D721Med (cell line): ENCODE measurements at regions not wholly inside any gene's neighbourhood (a gene's known extent, or its start where the extent isn't known, plus 50 kb on each side); places are given as distances from the start of the nearest gene placed in this dataset.
A peak's percentile ranks its signal among the peaks of the same experiment; 100 is the strongest.

Experiments
- DNase-seq: peaks from one replicate; pipeline ENCODE4 v3.0.0; 2011; ENCODE audit warnings: low spot score; ENCODE audit not compliant: insufficient read length
- FAIRE-seq: peaks from 2 replicates; lab custom pipeline; 2011; peaks lifted over from hg19 to GRCh38; lab: Jason Lieb, UNC
- CTCF ChIP-seq: IDR thresholded peaks from 2 replicates; pipeline ENCODE4 v1.5.1; 2012; ENCODE audit warnings: mild to moderate bottlenecking, control low read depth; ENCODE audit not compliant: insufficient read depth; ENCODE audit errors: missing control alignments

- TF ChIP-seq CTCF: peak; percentile 81
- FAIRE-seq: peak; percentile 83
- no peak for DNase-seq
Observed at GRCh38 chr4:147096667-147097604, 151.3 kb upstream of the TTC29 start.

GRCh38 chr4:147101678-147102077 lies 156.0 kb upstream of the TTC29 start:
- FAIRE-seq: no peak
- DNase-seq: no peak
- TF ChIP-seq CTCF: no peak

- TF ChIP-seq CTCF: no peak
- DNase-seq (no peak), FAIRE-seq (no peak)
Observed at GRCh38 chr4:147102596-147102995, 156.9 kb upstream of the TTC29 start.

- no peak for FAIRE-seq
- no peak for DNase-seq
Observed at GRCh38 chr4:147103403-147103946, 157.8 kb upstream of the TTC29 start.

GRCh38 chr4:147104768-147105167 lies 159.1 kb upstream of the TTC29 start:
- DNase-seq (no peak), FAIRE-seq (no peak)
- TF ChIP-seq CTCF: no peak

More at GRCh38 chr4:147103403-147103946, 157.8 kb upstream of the TTC29 start:
- no peak for TF ChIP-seq CTCF

GRCh38 chr4:147108409-147108808 lies 162.7 kb upstream of the TTC29 start:
- FAIRE-seq (no peak), DNase-seq (no peak)
- TF ChIP-seq CTCF: no peak

GRCh38 chr4:147109800-147110199 lies 164.1 kb upstream of the TTC29 start:
- no peak for TF ChIP-seq CTCF
- FAIRE-seq (no peak), DNase-seq (no peak)
